ENCODE measurements at regions not wholly inside any gene's neighbourhood (a gene's known extent, or its start where the extent isn't known, plus 50 kb on each side); places are given as distances from the start of the nearest gene placed in this dataset.

GRCh38 chr7:138258197-138258559 is 181.9 kb downstream of the AKR1D1 start:
- no peak for DNase-seq

- no peak for DNase-seq
These were observed 183.4 kb downstream of the AKR1D1 start for GRCh38 chr7:138259675-138260074.

- no peak for DNase-seq
These were observed 191.7 kb downstream of the AKR1D1 start for GRCh38 chr7:138267934-138268333.

GRCh38 chr7:138276891-138277290 is 183.2 kb upstream of the TRIM24 start:
- no peak for DNase-seq

GRCh38 chr7:138278601-138279000 is 181.5 kb upstream of the TRIM24 start:
- DNase-seq: no peak

GRCh38 chr7:138282997-138283396 is 177.1 kb upstream of the TRIM24 start:
- no peak for DNase-seq

GRCh38 chr7:138285129-138285528 is 174.9 kb upstream of the TRIM24 start:
- DNase-seq: no peak

- no peak for DNase-seq
These were observed 173.2 kb upstream of the TRIM24 start for GRCh38 chr7:138286846-138287245.

- no peak for DNase-seq
These were observed 172.5 kb upstream of the TRIM24 start for GRCh38 chr7:138287549-138287948.

GRCh38 chr7:138289082-138289481 is 171.0 kb upstream of the TRIM24 start:
- DNase-seq: no peak

GRCh38 chr7:138289864-138290263 is 170.2 kb upstream of the TRIM24 start:
- no peak for DNase-seq

GRCh38 chr7:138292951-138293350 is 167.1 kb upstream of the TRIM24 start:
- no peak for DNase-seq

- DNase-seq: no peak
These were observed 164.9 kb upstream of the TRIM24 start for GRCh38 chr7:138295049-138295637.

GRCh38 chr7:138297526-138297925 is 162.5 kb upstream of the TRIM24 start:
- no peak for DNase-seq

GRCh38 chr7:138299066-138299465 is 161.0 kb upstream of the TRIM24 start:
- no peak for DNase-seq

GRCh38 chr7:138303230-138304070 is 156.6 kb upstream of the TRIM24 start:
- no peak for DNase-seq

GRCh38 chr7:138304071-138304320 is 156.1 kb upstream of the TRIM24 start:
- no peak for DNase-seq

GRCh38 chr7:138307633-138308032 is 152.4 kb upstream of the TRIM24 start:
- no peak for DNase-seq

GRCh38 chr7:138308136-138308535 is 151.9 kb upstream of the TRIM24 start:
- DNase-seq: no peak

GRCh38 chr7:138309186-138309585 is 150.9 kb upstream of the TRIM24 start:
- no peak for DNase-seq

GRCh38 chr7:138313829-138314178 is 146.3 kb upstream of the TRIM24 start:
- DNase-seq: no peak

- DNase-seq: no peak
These were observed 143.5 kb upstream of the TRIM24 start for GRCh38 chr7:138316421-138317043.

- DNase-seq: no peak
These were observed 142.9 kb upstream of the TRIM24 start for GRCh38 chr7:138317044-138317596.

GRCh38 chr7:138324941-138325340 is 135.1 kb upstream of the TRIM24 start:
- peak; percentile 76 for DNase-seq

Data from NCI-H2171 treated with DMSO at 0.1 percent for 48 hours (cell line).